SKM-1 (cell line): ENCODE measurements at regions not wholly inside any gene's neighbourhood (a gene's known extent, or its start where the extent isn't known, plus 50 kb on each side); places are given as distances from the start of the nearest gene placed in this dataset.

Experiments used
- DNase-seq: peaks from one replicate; lab custom pipeline; 2025; ENCODE audit not compliant: unreplicated experiment; lab: John Stamatoyannopoulos, UW

- DNase-seq, result no peak
These were observed 178.4 kb downstream of the MACROH2A1 start for GRCh38 chr5:135220394-135221186.

- no peak for DNase-seq
These were observed 179.2 kb downstream of the MACROH2A1 start for GRCh38 chr5:135219868-135220267.

- DNase-seq, result no peak
These were observed 180.1 kb downstream of the MACROH2A1 start for GRCh38 chr5:135218790-135219568.

- DNase-seq, result no peak
These were observed 180.6 kb downstream of the MACROH2A1 start for GRCh38 chr5:135218486-135218755.

GRCh38 chr5:135217669-135218485, 181.2 kb downstream of the MACROH2A1 start:
- DNase-seq, result no peak

GRCh38 chr5:135216471-135217343, 182.3 kb downstream of the MACROH2A1 start:
- no peak for DNase-seq

- no peak for DNase-seq
These were observed 181.8 kb upstream of the PITX1 start for GRCh38 chr5:135215617-135216470.

GRCh38 chr5:135214897-135215616, 181.0 kb upstream of the PITX1 start:
- DNase-seq, result peak; percentile 80

GRCh38 chr5:135213466-135214239, 179.6 kb upstream of the PITX1 start:
- no peak for DNase-seq

GRCh38 chr5:135213027-135213386, 179.0 kb upstream of the PITX1 start:
- DNase-seq, result no peak

- no peak for DNase-seq
These were observed 178.5 kb upstream of the PITX1 start for GRCh38 chr5:135212361-135213026.

GRCh38 chr5:135211791-135212190, 177.8 kb upstream of the PITX1 start:
- DNase-seq, result no peak

GRCh38 chr5:135211083-135211790, 177.2 kb upstream of the PITX1 start:
- no peak for DNase-seq

- DNase-seq, result no peak
These were observed 176.4 kb upstream of the PITX1 start for GRCh38 chr5:135210286-135211055.

- DNase-seq, result no peak
These were observed 175.1 kb upstream of the PITX1 start for GRCh38 chr5:135208903-135209721.

- no peak for DNase-seq
These were observed 174.5 kb upstream of the PITX1 start for GRCh38 chr5:135208555-135208902.
